Spleen (tissue), 11 donors: ENCODE measurements at regions not wholly inside any gene's neighbourhood (a gene's known extent, or its start where the extent isn't known, plus 50 kb on each side); places are given as distances from the start of the nearest gene placed in this dataset.

Source experiments
- DNase-seq: peaks from one replicate; pipeline ENCODE4 v3.0.0-alpha.2; 2020
- H3K27ac ChIP-seq, 8 donors: fragments of 200-600 bp; sonication (generic) in 7 of 8; 1 replicate in 4 of 8; 2 replicates in 4 of 8; pipeline versions ENCODE4 v1.5.0 to v1.8.0; 2016 to 2021; ENCODE audit warnings: inconsistent platforms in 4 of 8, mild to moderate bottlenecking in 4 of 8, moderate library complexity in 1 of 8
- H3K27me3 ChIP-seq, 7 donors: fragments of 200-600 bp; sonication (generic) in 6 of 7; replicated peaks in 1 of 7; 1 replicate in 4 of 7; 2 replicates in 3 of 7; pipeline versions ENCODE4 v1.5.0 to v1.8.0; 2016 to 2021; ENCODE audit warnings: inconsistent platforms in 3 of 7, mild to moderate bottlenecking in 1 of 7
- H3K36me3 ChIP-seq, 6 donors: fragments of 200-600 bp; sonication (generic) in 5 of 6; 1 replicate in 4 of 6; 2 replicates in 2 of 6; pipeline versions ENCODE4 v1.5.0 to v1.8.0; 2016 to 2021; ENCODE audit warnings: inconsistent platforms in 2 of 6
- H3K4me1 ChIP-seq, 6 donors: fragments of 200-600 bp; sonication (generic) in 5 of 6; 1 replicate in 3 of 6; 2 replicates in 3 of 6; pipeline versions ENCODE4 v1.5.0 to v1.8.0; 2016 to 2021; ENCODE audit warnings: inconsistent platforms in 3 of 6
- H3K4me3 ChIP-seq, 8 donors: fragments of 200-600 bp; sonication (generic) in 7 of 8; 1 replicate in 4 of 8; 2 replicates in 4 of 8; pipeline versions ENCODE4 v1.5.0 to v1.8.0; 2016 to 2021; ENCODE audit warnings: inconsistent platforms in 4 of 8, mild to moderate bottlenecking in 4 of 8, moderate library complexity in 2 of 8
- H3K9me3 ChIP-seq, 8 donors: fragments of 200-600 bp; sonication (generic) in 7 of 8; 1 replicate in 4 of 8; 2 replicates in 4 of 8; pipeline versions ENCODE4 v1.5.0 to v1.8.0; 2016 to 2021; ENCODE audit warnings: inconsistent platforms in 4 of 8
- CTCF ChIP-seq, 11 experiments: fragments of 200-600 bp in 7 of 11; fragments of 450-650 bp in 4 of 11; sonication (generic) in 4 of 11; IDR thresholded peaks in 8 of 11; conservative IDR thresholded peaks in 3 of 11; 1 replicate in 7 of 11; 2 replicates in 4 of 11; pipeline versions ENCODE4 v1.4.0 to v1.8.0; 2016 to 2021; ENCODE audit warnings: antibody characterized with exemption in 11 of 11, inconsistent platforms in 4 of 11, mild to moderate bottlenecking in 1 of 11
- POLR2A ChIP-seq, 3 donors: fragments of 450-650 bp; IDR thresholded peaks; one replicate each; pipeline ENCODE4 v1.5.1; 2017; ENCODE audit warnings: antibody characterized with exemption in 3 of 3, mild to moderate bottlenecking in 1 of 3
- POLR2AphosphoS5 ChIP-seq, 3 donors: sonication (generic); formaldehyde crosslinking; IDR thresholded peaks; one replicate each; pipeline ENCODE4 v1.5.1; 2017; ENCODE audit warnings: antibody characterized with exemption in 3 of 3
- WGBS, 5 donors: extraction: QIAGEN DNeasy Blood & Tissue Kit in 3 of 5; methylation state at CpG; one replicate each; pipeline versions ENCODE4 v1.1.5 to v1.1.7; 2013 to 2018; 5-methylcytosine and 5-hydroxymethylcytosine counted together
- intact Hi-C: fragments of 100-400 bp; cut with DNase I; formaldehyde crosslinking; loops from one replicate; pipeline ENCODE4 v1.15.0; 2023; ENCODE audit warnings: low total_unique reads
- donor health status: healthy with polysubstance abuse.
- donor health status: DM: no; HTN: no; CAD: no; lungs with moderate emphysema.
- donor health status: DM: no; HTN: no; CAD: no.
- donor health status: Bipolar disorder and iron deficiency.
- donor health status: healthy.
- donor health status: DM: no; HTN: no; CAD: no.
- donor health status: DM: yes; HTN: yes; CAD: no.

- no peaks in the 10 kb centered on the region for H3K9me3 ChIP-seq
- 16 to 47% (median 28%) methylated on average over 2 of the region's 2 CpGs for WGBS, 5 donors
- no peak for TF ChIP-seq POLR2A (IDR thresholded peaks at IDR 0.05)
- no peak for TF ChIP-seq CTCF (IDR thresholded peaks at IDR 0.05 in 8 of 11, conservative IDR thresholded peaks at IDR 0.05 in 3 of 11)
- TF ChIP-seq POLR2AphosphoS5 (IDR thresholded peaks at IDR 0.05), result no peak
- H3K4me3 ChIP-seq, result peak overlapping the region in 2 of 8 donors; percentile 13 to 31
- no peaks in the 10 kb centered on the region for H3K36me3 ChIP-seq
- no peaks in the 10 kb centered on the region for H3K27me3 ChIP-seq
- peak overlapping the region in 4 of 8 donors; percentile 14 to 59 (median 46) for H3K27ac ChIP-seq
- no peak for DNase-seq
- intact Hi-C loops, result no loop called here
- peaks cover 0 to 12% (median 10%) of the 10 kb centered on the region in 6 donors for H3K4me1 ChIP-seq
These were observed 67.7 kb upstream of the NEDD4L start for GRCh38 chr18:57976230-57976773.

GRCh38 chr18:57975805-57976204 lies 68.2 kb upstream of the NEDD4L start:
- Histone ChIP-seq H3K9me3 (no peaks in the 10 kb centered on the region), H3K27ac (peak overlapping the region in 4 of 8 donors; percentile 14 to 59 (median 46)), H3K36me3 (no peaks in the 10 kb centered on the region), H3K4me3 (peak overlapping the region in 2 of 8 donors; percentile 13 to 31), H3K4me1 (peaks cover 0 to 12% (median 10%) of the 10 kb centered on the region in 6 donors), H3K27me3 (no peaks in the 10 kb centered on the region)
- no peak for TF ChIP-seq CTCF (IDR thresholded peaks at IDR 0.05 in 8 of 11, conservative IDR thresholded peaks at IDR 0.05 in 3 of 11)
- TF ChIP-seq POLR2A (IDR thresholded peaks at IDR 0.05), result no peak
- TF ChIP-seq POLR2AphosphoS5 (IDR thresholded peaks at IDR 0.05), result no peak
- intact Hi-C loops, result no loop called here
- no peak for DNase-seq
- WGBS, 5 donors, result 29 to 76% (median 65%) methylated on average over 2 of the region's 2 CpGs

GRCh38 chr18:57974585-57975265 lies 69.3 kb upstream of the NEDD4L start:
- Histone ChIP-seq H3K4me1 (peaks cover 0 to 12% (median 10%) of the 10 kb centered on the region in 6 donors), H3K27ac (no peak overlapping the region), H3K4me3 (no peak overlapping the region), H3K27me3 (no peaks in the 10 kb centered on the region), H3K36me3 (no peaks in the 10 kb centered on the region), H3K9me3 (no peaks in the 10 kb centered on the region)
- TF ChIP-seq POLR2A (IDR thresholded peaks at IDR 0.05) (no peak), POLR2AphosphoS5 (IDR thresholded peaks at IDR 0.05) (no peak), CTCF (IDR thresholded peaks at IDR 0.05 in 8 of 11, conservative IDR thresholded peaks at IDR 0.05 in 3 of 11) (no peak)
- intact Hi-C loops, result no loop called here
- no peak for DNase-seq
- 90 to 96% (median 91%) methylated on average over 6 of the region's 6 CpGs for WGBS, 5 donors

- DNase-seq, result no peak
- Histone ChIP-seq H3K27me3 (no peaks in the 10 kb centered on the region), H3K9me3 (no peaks in the 10 kb centered on the region), H3K27ac (no peak overlapping the region), H3K4me3 (no peak overlapping the region), H3K36me3 (no peaks in the 10 kb centered on the region), H3K4me1 (peaks cover 0 to 12% (median 10%) of the 10 kb centered on the region in 6 donors)
- 90 to 95% (median 92%) methylated on average over 7 of the region's 7 CpGs for WGBS, 5 donors
- TF ChIP-seq POLR2A (IDR thresholded peaks at IDR 0.05) (no peak), POLR2AphosphoS5 (IDR thresholded peaks at IDR 0.05) (no peak), CTCF (IDR thresholded peaks at IDR 0.05 in 8 of 11, conservative IDR thresholded peaks at IDR 0.05 in 3 of 11) (no peak)
- intact Hi-C loops, result no loop called here
These were observed 70.1 kb upstream of the NEDD4L start for GRCh38 chr18:57973889-57974288.
